NCI-H2107 treated with DMSO at 0.1 percent for 48 hours (cell line): ENCODE measurements at regions not wholly inside any gene's neighbourhood (a gene's known extent, or its start where the extent isn't known, plus 50 kb on each side); places are given as distances from the start of the nearest gene placed in this dataset.

Source experiments
- DNase-seq: peaks from one replicate; lab custom pipeline; 2025; ENCODE audit not compliant: unreplicated experiment; lab: John Stamatoyannopoulos, UW

- no peak for DNase-seq
Observed at GRCh38 chr11:116420770-116421528, 351.8 kb downstream of the BUD13 start.

GRCh38 chr11:116420030-116420429 is 352.8 kb downstream of the BUD13 start:
- DNase-seq, result no peak

GRCh38 chr11:116418388-116419041 is 354.3 kb downstream of the BUD13 start:
- DNase-seq, result no peak

- DNase-seq, result no peak
Observed at GRCh38 chr11:116416852-116417251, 355.9 kb downstream of the BUD13 start.

- DNase-seq, result no peak
Observed at GRCh38 chr11:116415095-116415494, 357.7 kb downstream of the BUD13 start.

- DNase-seq, result no peak
Observed at GRCh38 chr11:116414357-116414880, 358.4 kb downstream of the BUD13 start.

GRCh38 chr11:116413301-116414242 is 359.2 kb downstream of the BUD13 start:
- DNase-seq, result no peak

GRCh38 chr11:116412118-116412889 is 360.5 kb downstream of the BUD13 start:
- no peak for DNase-seq

GRCh38 chr11:116409238-116409637 is 363.5 kb downstream of the BUD13 start:
- no peak for DNase-seq

- no peak for DNase-seq
Observed at GRCh38 chr11:116406042-116406441, 366.7 kb downstream of the BUD13 start.

GRCh38 chr11:116404462-116404798 is 368.4 kb downstream of the BUD13 start:
- no peak for DNase-seq

- DNase-seq, result no peak
Observed at GRCh38 chr11:116403794-116404461, 368.9 kb downstream of the BUD13 start.

- no peak for DNase-seq
Observed at GRCh38 chr11:116400081-116400480, 372.7 kb downstream of the BUD13 start.

GRCh38 chr11:116397602-116398084 is 375.1 kb downstream of the BUD13 start:
- no peak for DNase-seq

GRCh38 chr11:116396331-116396730 is 376.5 kb downstream of the BUD13 start:
- no peak for DNase-seq

- DNase-seq, result no peak
Observed at GRCh38 chr11:116394022-116394421, 378.8 kb downstream of the BUD13 start.

- no peak for DNase-seq
Observed at GRCh38 chr11:116390963-116391362, 381.8 kb downstream of the BUD13 start.

GRCh38 chr11:116388146-116388545 is 384.6 kb downstream of the BUD13 start:
- DNase-seq, result no peak

- DNase-seq, result no peak
Observed at GRCh38 chr11:116387641-116388040, 385.1 kb downstream of the BUD13 start.

GRCh38 chr11:116386118-116386699 is 386.6 kb downstream of the BUD13 start:
- DNase-seq, result no peak
